ENCODE measurements at regions not wholly inside any gene's neighbourhood (a gene's known extent, or its start where the extent isn't known, plus 50 kb on each side); places are given as distances from the start of the nearest gene placed in this dataset.
"Not testable (repeated sequence)": the region's sequence is repeated elsewhere in the genome, so short reads cannot be mapped to it uniquely, and the experiment has no call there.

GRCh38 chr12:107515446-107515958 is 170.1 kb upstream of the PWP1 start:
- no peaks in the 10 kb centered on the region for H3F3A ChIP-seq (ENCODE audit: insufficient read depth, low read length)
- no peaks in the 10 kb centered on the region for H3K9me3 ChIP-seq (ENCODE audit: low read length)
- TF ChIP-seq, protein P1, sequence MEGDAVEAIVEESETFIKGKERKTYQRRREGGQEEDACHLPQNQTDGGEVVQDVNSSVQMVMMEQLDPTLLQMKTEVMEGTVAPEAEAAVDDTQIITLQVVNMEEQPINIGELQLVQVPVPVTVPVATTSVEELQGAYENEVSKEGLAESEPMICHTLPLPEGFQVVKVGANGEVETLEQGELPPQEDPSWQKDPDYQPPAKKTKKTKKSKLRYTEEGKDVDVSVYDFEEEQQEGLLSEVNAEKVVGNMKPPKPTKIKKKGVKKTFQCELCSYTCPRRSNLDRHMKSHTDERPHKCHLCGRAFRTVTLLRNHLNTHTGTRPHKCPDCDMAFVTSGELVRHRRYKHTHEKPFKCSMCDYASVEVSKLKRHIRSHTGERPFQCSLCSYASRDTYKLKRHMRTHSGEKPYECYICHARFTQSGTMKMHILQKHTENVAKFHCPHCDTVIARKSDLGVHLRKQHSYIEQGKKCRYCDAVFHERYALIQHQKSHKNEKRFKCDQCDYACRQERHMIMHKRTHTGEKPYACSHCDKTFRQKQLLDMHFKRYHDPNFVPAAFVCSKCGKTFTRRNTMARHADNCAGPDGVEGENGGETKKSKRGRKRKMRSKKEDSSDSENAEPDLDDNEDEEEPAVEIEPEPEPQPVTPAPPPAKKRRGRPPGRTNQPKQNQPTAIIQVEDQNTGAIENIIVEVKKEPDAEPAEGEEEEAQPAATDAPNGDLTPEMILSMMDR (IDR thresholded peaks at IDR 0.05; ENCODE audit: low read length), result no peak
- no peak for TF ChIP-seq EZH2 (IDR thresholded peaks at IDR 0.05; ENCODE audit: borderline replicate concordance, low read length)
- no peak overlapping the region for H3K4me3 ChIP-seq (ENCODE audit: low read depth, low read length, poor library complexity, severe bottlenecking)
- H3K4me2 ChIP-seq (ENCODE audit: low read length), result no peak overlapping the region
- H3K36me3 ChIP-seq (ENCODE audit: insufficient read depth, low read length), result no peaks in the 10 kb centered on the region
- H3K27ac ChIP-seq (ENCODE audit: low read depth, low read length, poor library complexity, severe bottlenecking), result no peak overlapping the region
- H2AFZ ChIP-seq (ENCODE audit: low read length), result no peak overlapping the region
- no peaks in the 10 kb centered on the region for H3K4me1 ChIP-seq (ENCODE audit: insufficient read depth, low read length, severe bottlenecking)
- H3K79me2 ChIP-seq (ENCODE audit: insufficient read depth, low read length), result no peaks in the 10 kb centered on the region
- H3K9ac ChIP-seq (ENCODE audit: low read length), result no peak overlapping the region
- no peaks in the 10 kb centered on the region for H4K20me1 ChIP-seq (ENCODE audit: insufficient read depth, low read length)
- H3K27me3 ChIP-seq (ENCODE audit: insufficient read depth, low read length), result no peaks in the 10 kb centered on the region
- H3K9me2 ChIP-seq (ENCODE audit: low read depth, low read length), result no peaks in the 10 kb centered on the region

DNA sequence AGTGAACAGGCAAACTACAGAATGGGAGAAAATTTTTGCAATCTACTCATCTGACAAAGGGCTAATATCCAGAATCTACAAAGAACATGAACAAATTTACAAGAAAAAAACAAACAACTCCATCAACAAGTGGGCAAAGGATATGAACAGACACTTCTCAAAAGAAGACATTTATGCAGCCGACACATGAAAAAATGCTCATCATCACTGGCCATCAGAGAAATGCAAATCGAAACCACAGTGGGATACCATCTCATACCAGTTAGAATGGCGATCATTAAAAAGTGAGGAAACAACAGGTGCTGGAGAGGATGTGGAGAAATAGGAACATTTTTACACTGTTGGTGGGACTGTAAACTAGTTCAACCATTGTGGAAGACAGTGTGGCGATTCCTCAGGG is 167.8 kb upstream of the PWP1 start:
- not testable (repeated sequence) for H3F3A ChIP-seq (ENCODE audit: insufficient read depth, low read length); H3K79me2 ChIP-seq (ENCODE audit: insufficient read depth, low read length); H3K27me3 ChIP-seq (ENCODE audit: insufficient read depth, low read length)

DNA sequence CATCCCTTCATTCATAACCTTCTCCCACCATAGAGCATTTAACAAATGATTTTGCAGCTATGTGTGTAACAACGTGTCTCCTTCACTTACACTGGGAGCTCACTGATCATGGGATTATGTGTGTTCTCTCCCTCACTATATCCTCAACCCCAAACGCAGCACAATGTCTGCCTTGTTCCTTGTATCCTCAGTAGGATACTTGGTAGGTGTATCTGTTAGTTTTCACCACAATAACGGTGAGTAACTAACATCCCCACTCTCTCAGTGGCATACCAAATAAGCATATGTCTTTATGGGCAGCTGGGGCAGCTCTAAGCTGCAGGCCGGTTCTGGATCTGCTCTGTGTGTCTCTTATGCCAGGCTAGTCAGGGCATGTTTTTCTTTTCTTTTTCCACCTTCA is 166.7 kb upstream of the PWP1 start:
- H3K4me2 ChIP-seq (ENCODE audit: low read length), result no peak overlapping the region

More for the DNA sequence above, 167.8 kb upstream of the PWP1 start:
- H3K4me1 ChIP-seq (ENCODE audit: insufficient read depth, low read length, severe bottlenecking); H3K4me3 ChIP-seq (ENCODE audit: low read depth, low read length, poor library complexity, severe bottlenecking); H3K9ac ChIP-seq (ENCODE audit: low read length); H2AFZ ChIP-seq (ENCODE audit: low read length); H3K36me3 ChIP-seq (ENCODE audit: insufficient read depth, low read length); H3K4me2 ChIP-seq (ENCODE audit: low read length); H4K20me1 ChIP-seq (ENCODE audit: insufficient read depth, low read length); H3K27ac ChIP-seq (ENCODE audit: low read depth, low read length, poor library complexity, severe bottlenecking); H3K9me2 ChIP-seq (ENCODE audit: low read depth, low read length); H3K9me3 ChIP-seq (ENCODE audit: low read length): not testable (repeated sequence)

More for the DNA sequence above, 166.7 kb upstream of the PWP1 start:
- Histone ChIP-seq H3K27ac (ENCODE audit: low read depth, low read length, poor library complexity, severe bottlenecking) (no peak overlapping the region), H4K20me1 (ENCODE audit: insufficient read depth, low read length) (no peaks in the 10 kb centered on the region), H3K36me3 (ENCODE audit: insufficient read depth, low read length) (no peaks in the 10 kb centered on the region), H3K27me3 (ENCODE audit: insufficient read depth, low read length) (no peaks in the 10 kb centered on the region), H3K9me2 (ENCODE audit: low read depth, low read length) (no peaks in the 10 kb centered on the region), H3K4me3 (ENCODE audit: low read depth, low read length, poor library complexity, severe bottlenecking) (no peak overlapping the region), H3K9ac (ENCODE audit: low read length) (no peak overlapping the region), H3F3A (ENCODE audit: insufficient read depth, low read length) (no peaks in the 10 kb centered on the region), H3K9me3 (ENCODE audit: low read length) (no peaks in the 10 kb centered on the region), H3K4me1 (ENCODE audit: insufficient read depth, low read length, severe bottlenecking) (no peaks in the 10 kb centered on the region), H2AFZ (ENCODE audit: low read length) (no peak overlapping the region), H3K79me2 (ENCODE audit: insufficient read depth, low read length) (no peaks in the 10 kb centered on the region)
- TF ChIP-seq EZH2 (IDR thresholded peaks at IDR 0.05; ENCODE audit: borderline replicate concordance, low read length), result no peak
- TF ChIP-seq, protein P1 (IDR thresholded peaks at IDR 0.05; ENCODE audit: low read length), result no peak

All from OCI-LY1 (cell line).